ENCODE measurements at regions not wholly inside any gene's neighbourhood (a gene's known extent, or its start where the extent isn't known, plus 50 kb on each side); places are given as distances from the start of the nearest gene placed in this dataset.

GRCh38 chr10:78961760-78962159 is 107.0 kb upstream of the ZMIZ1 start:
- no peak for DNase-seq

- DNase-seq, result no peak
These were observed 105.4 kb upstream of the ZMIZ1 start for GRCh38 chr10:78963074-78964034.

GRCh38 chr10:78964274-78964951 is 104.4 kb upstream of the ZMIZ1 start:
- no peak for DNase-seq

GRCh38 chr10:78964952-78965633 is 103.7 kb upstream of the ZMIZ1 start:
- no peak for DNase-seq

- no peak for DNase-seq
These were observed 102.5 kb upstream of the ZMIZ1 start for GRCh38 chr10:78966182-78966787.

GRCh38 chr10:78966844-78967488 is 101.8 kb upstream of the ZMIZ1 start:
- no peak for DNase-seq

- no peak for DNase-seq
These were observed 100.3 kb upstream of the ZMIZ1 start for GRCh38 chr10:78968300-78968942.

- DNase-seq, result no peak
These were observed 99.8 kb upstream of the ZMIZ1 start for GRCh38 chr10:78968943-78969342.

- no peak for DNase-seq
These were observed 99.0 kb upstream of the ZMIZ1 start for GRCh38 chr10:78969719-78970118.

- no peak for DNase-seq
These were observed 98.5 kb upstream of the ZMIZ1 start for GRCh38 chr10:78970261-78970660.

GRCh38 chr10:78971094-78971682 is 97.6 kb upstream of the ZMIZ1 start:
- DNase-seq, result no peak

GRCh38 chr10:78972160-78972946 is 96.4 kb upstream of the ZMIZ1 start:
- DNase-seq, result no peak

- DNase-seq, result peak; percentile 33
These were observed 95.5 kb upstream of the ZMIZ1 start for GRCh38 chr10:78972947-78973900.

- no peak for DNase-seq
These were observed 94.7 kb upstream of the ZMIZ1 start for GRCh38 chr10:78973901-78974616.

GRCh38 chr10:78974617-78975317 is 94.0 kb upstream of the ZMIZ1 start:
- DNase-seq, result peak; percentile 82

- no peak for DNase-seq
These were observed 92.8 kb upstream of the ZMIZ1 start for GRCh38 chr10:78975926-78976325.

GRCh38 chr10:78976825-78977755 is 91.7 kb upstream of the ZMIZ1 start:
- no peak for DNase-seq
